ENCODE measurements at regions not wholly inside any gene's neighbourhood (a gene's known extent, or its start where the extent isn't known, plus 50 kb on each side); places are given as distances from the start of the nearest gene placed in this dataset.

- TF ChIP-seq FOXP4 (CRISPR knock-in tag; IDR thresholded peaks at IDR 0.05) (no peak), FOXJ3 (CRISPR knock-in tag; IDR thresholded peaks at IDR 0.05; ENCODE audit: borderline replicate concordance) (no peak), ZNF425 (CRISPR knock-in tag; conservative IDR thresholded peaks at IDR 0.05) (no peak), HMGA2 (CRISPR knock-in tag; IDR thresholded peaks at IDR 0.05) (no peak), ATF2 (CRISPR knock-in tag; IDR thresholded peaks at IDR 0.05; ENCODE audit: borderline replicate concordance, low read depth) (no peak), HMGXB4 (CRISPR knock-in tag; IDR thresholded peaks at IDR 0.05) (no peak), ESRRA (CRISPR knock-in tag; IDR thresholded peaks at IDR 0.05; ENCODE audit: borderline replicate concordance) (no peak)
These were observed 331.3 kb upstream of the CCNG1 start (continued) for GRCh38 chr5:163106098-163106497.

GRCh38 chr5:163108351-163108750 lies 329.0 kb upstream of the CCNG1 start:
- no peak overlapping the region for H3K4me3 Mint-ChIP-seq
- no peaks in the 10 kb centered on the region for H3K27me3 Mint-ChIP-seq (ENCODE audit: low read depth)
- ChIA-PET POLR2A (no interaction called here), CTCF (no interaction called here)
- peaks cover 7% of the 10 kb centered on the region for H3K4me1 Mint-ChIP-seq
- no peaks in the 10 kb centered on the region for H3K9me3 Mint-ChIP-seq
- H3K36me3 Mint-ChIP-seq, result no peaks in the 10 kb centered on the region
- H3K27ac Mint-ChIP-seq, result no peak overlapping the region
- ATAC-seq (no peak), DNase-seq (ENCODE audit: low spot score) (no peak)
- no peak for TF ChIP-seq JAZF1 (CRISPR knock-in tag; IDR thresholded peaks at IDR 0.05)
- TF ChIP-seq ZNF416 (CRISPR knock-in tag; IDR thresholded peaks at IDR 0.05), result no peak
- no peak for TF ChIP-seq USF2 (CRISPR knock-in tag; IDR thresholded peaks at IDR 0.05)
- no peak for TF ChIP-seq MAX (CRISPR knock-in tag; IDR thresholded peaks at IDR 0.05)
- no peak for TF ChIP-seq PRRX2 (CRISPR knock-in tag; IDR thresholded peaks at IDR 0.05)
- TF ChIP-seq HMGXB4 (CRISPR knock-in tag; IDR thresholded peaks at IDR 0.05), result no peak
- no peak for TF ChIP-seq SMAD4 (CRISPR knock-in tag; IDR thresholded peaks at IDR 0.05)
- TF ChIP-seq NFYB (CRISPR knock-in tag; conservative IDR thresholded peaks at IDR 0.05; ENCODE audit: low read depth), result no peak
- no peak for TF ChIP-seq ETV6 (CRISPR knock-in tag; IDR thresholded peaks at IDR 0.05)
- TF ChIP-seq TEAD1 (CRISPR knock-in tag; IDR thresholded peaks at IDR 0.05), result no peak
- TF ChIP-seq E2F4 (CRISPR knock-in tag; IDR thresholded peaks at IDR 0.05; ENCODE audit: borderline replicate concordance, low read depth), result no peak
- TF ChIP-seq ERG (CRISPR knock-in tag; IDR thresholded peaks at IDR 0.05), result no peak
- TF ChIP-seq RORB (CRISPR knock-in tag; IDR thresholded peaks at IDR 0.05), result no peak
- no peak for TF ChIP-seq GABPB1 (CRISPR knock-in tag; IDR thresholded peaks at IDR 0.05)

All from WTC11 (cell line).